Iris pigment epithelial cell (primary cell): ENCODE measurements at regions not wholly inside any gene's neighbourhood (a gene's known extent, or its start where the extent isn't known, plus 50 kb on each side); places are given as distances from the start of the nearest gene placed in this dataset.
"Not testable (repeated sequence)": the region's sequence is repeated elsewhere in the genome, so short reads cannot be mapped to it uniquely, and the experiment has no call there.

ENCODE experiments used
- DNase-seq: peaks from one replicate; pipeline ENCODE4 v3.0.0-alpha.2; 2011; ENCODE audit warnings: low read depth

DNA sequence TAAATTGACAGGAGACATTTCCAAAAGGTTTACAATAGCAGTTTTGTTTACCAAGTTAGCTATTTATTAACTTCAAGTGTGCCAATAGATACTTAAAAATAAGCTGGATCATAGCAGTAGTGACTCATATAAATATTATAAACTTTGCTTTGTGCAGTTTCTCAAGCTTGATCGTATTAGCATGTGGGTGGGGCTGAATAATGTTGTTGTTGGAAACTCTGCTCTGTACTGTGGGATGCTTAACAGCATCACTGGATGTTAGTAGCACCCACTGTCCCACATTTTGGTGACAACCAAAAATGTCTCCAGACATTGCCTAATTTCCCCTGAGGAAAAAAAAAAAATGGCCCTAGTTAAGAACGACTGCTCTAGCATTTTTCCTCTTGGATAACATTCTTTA, 855.2 kb upstream of the ADGRL3 start:
- no peak for DNase-seq

- DNase-seq: no peak
Measured at GRCh38 chr4:60345392-60345791, 854.7 kb upstream of the ADGRL3 start.

GRCh38 chr4:60359746-60360367, 840.3 kb upstream of the ADGRL3 start:
- DNase-seq: no peak

- no peak for DNase-seq
Measured at GRCh38 chr4:60365176-60365575, 835.0 kb upstream of the ADGRL3 start.

GRCh38 chr4:60366661-60367060, 833.5 kb upstream of the ADGRL3 start:
- DNase-seq: no peak

DNA sequence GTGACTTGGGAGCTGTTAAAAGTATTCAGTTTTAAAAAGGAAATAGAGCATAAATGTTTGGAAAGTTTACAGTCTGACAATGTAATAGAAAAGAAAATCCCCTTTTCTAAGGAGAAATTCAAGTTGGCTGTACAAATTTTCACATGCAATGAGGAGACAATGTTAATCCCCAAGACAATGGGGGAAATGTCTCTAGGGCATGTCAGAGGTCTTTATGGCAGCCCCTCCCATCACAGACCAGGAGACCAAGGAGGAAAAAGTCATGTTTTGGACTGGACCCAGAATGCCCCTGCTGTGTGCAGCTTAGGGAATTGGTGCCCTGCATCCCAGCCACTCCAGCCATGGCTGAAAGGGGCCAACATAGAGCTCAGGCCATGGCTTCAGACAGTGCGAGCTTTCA, 831.1 kb upstream of the ADGRL3 start:
- no peak for DNase-seq

GRCh38 chr4:60378010-60378409, 822.1 kb upstream of the ADGRL3 start:
- DNase-seq: no peak

- no peak for DNase-seq
Measured at GRCh38 chr4:60384516-60384915, 815.6 kb upstream of the ADGRL3 start.

DNA sequence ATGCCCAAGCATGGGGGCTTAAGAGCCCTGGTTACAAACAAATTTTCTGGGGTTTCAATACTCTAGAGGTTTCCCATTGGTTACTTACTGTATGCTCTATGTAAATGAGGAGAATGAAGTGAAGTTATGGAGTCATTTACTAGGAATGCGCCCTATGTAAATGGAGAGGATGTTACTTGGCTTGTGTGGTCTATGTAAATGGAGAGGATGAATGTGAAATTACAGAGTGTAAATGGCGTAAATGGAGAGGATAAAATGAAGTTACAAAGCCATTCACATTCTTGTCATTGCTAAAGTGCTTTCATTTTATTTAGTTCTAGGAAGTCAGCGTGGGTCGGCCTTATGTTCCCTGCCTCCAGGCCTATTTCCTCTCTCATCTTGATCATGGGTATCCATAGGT, 810.5 kb upstream of the ADGRL3 start:
- DNase-seq: no peak

DNA sequence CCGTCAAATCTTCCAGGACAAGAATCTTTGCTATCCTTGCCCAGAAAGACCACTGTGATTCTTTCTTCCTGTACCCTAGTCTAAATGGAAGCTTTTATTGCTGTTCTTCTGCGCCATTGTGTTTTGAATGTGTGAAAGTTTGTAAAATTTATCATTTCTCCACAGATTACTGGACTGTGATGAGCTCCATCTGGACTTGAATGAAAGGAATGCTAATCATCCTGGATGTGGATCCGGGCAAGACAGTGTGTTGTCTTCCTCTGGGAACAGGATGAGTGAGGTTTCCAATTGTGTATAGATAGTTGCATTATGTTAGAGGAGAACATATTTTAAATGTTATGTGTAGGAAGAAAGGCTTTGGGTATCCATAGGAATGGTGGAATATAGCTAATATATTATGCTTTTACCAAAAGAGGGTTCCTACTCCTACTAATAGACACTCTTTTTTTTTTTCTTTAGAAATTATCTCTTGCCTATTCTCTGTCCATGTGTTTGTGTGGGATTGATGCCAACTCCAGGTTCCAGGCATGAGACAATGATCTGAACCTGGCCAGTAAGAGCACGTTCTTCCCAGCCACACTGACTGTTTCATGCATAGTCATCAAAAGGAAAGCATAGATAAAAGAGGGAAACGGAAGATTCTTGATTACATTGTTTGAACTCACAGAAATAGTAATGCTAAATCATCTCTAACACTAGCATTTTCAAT, 803.6 kb upstream of the ADGRL3 start:
- no peak for DNase-seq

- no peak for DNase-seq
Measured at GRCh38 chr4:60400593-60400992, 799.5 kb upstream of the ADGRL3 start.

DNA sequence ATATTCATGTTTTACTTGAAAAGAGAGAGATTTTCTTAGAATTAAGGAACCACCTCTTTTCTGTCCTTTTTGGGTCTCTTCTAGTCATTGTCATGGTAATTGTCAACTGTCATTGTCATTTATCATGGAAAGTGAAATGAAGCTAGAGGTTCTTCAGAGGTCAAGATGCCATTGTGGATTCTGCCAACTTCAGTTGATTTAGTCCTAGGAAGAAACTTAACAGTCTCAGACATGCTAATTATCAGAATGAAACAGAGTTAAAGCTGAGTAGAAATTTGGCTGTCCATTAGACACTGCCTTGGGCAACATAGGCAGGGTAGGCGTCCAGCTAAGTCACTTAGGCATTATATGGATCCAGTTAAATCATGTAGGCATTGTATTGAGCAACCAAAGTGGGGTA, 796.1 kb upstream of the ADGRL3 start:
- DNase-seq: no peak

GRCh38 chr4:60422439-60422838, 777.7 kb upstream of the ADGRL3 start:
- no peak for DNase-seq

DNA sequence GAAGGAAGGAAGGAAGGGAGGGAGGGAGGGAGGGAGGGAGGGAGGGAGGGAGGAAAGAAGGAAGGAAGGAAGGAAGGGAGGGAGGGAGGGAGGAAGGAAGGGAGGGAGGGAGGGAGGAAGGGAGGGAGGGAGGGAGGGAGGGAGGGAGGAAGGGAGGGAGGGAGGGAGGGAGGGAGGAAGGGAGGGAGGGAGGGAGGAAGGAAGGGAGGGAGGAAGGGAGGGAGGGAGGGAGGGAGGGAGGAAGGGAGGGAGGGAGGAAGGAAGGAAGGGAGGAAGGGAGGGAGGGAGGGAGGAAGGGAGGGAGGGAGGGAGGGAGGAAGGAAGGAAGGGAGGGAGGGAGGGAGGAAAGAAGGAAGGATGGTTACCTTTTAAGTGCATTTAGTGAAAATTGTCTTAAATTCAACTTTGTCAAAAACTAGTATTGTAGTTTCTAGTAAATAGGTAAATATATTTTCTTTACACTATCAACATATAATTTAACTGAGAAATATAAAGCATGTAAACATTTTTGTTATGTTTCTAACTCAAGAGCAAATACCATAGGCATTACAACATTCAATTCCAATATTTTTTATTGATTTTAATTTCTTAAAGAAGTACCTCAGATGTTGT, 776.4 kb upstream of the ADGRL3 start:
- DNase-seq: not testable (repeated sequence)

DNA sequence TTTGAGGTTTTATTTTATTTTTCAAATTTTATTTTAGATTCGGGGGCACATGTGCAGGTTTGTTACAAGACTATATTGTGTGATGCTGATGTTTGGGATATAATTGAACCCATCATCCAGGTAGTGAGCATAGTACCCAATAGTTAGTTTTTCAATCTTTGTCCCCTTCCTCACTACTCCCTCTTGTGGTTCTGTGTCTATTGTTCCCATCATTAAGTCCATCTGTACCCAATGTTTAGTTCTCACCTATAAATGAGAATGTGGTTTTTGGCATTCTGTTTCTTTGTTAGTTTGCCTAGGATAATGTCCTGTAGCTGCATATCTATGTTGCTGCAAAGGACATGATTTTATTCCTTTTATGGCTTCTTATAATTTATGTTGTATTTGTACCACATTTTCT, 767.2 kb upstream of the ADGRL3 start:
- DNase-seq: no peak

- DNase-seq: no peak
Measured at GRCh38 chr4:60443068-60443467, 757.1 kb upstream of the ADGRL3 start.

DNA sequence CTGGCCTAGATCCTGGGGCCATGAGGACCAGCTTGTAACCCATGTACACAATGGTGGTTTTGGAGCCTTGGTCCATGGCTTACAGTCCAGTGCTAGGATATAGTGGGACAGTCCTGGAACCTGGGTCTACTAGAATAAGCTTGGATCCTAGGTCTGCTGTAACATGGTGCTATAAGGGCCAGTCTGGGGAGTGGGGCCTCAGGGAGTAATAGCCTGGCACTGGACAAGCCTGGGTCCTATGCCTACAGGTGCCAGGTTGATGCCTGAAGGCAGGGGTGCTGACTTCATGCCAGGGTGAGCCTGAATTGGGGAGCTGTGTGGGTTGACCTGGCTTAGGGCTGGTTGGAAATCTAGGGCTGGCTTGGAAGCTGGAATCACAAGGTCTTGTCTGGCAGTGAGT, 756.3 kb upstream of the ADGRL3 start:
- no peak for DNase-seq

GRCh38 chr4:60450054-60450453, 750.1 kb upstream of the ADGRL3 start:
- no peak for DNase-seq

- DNase-seq: no peak
Measured at GRCh38 chr4:60452266-60452665, 747.9 kb upstream of the ADGRL3 start.

- DNase-seq: no peak
Measured at GRCh38 chr4:60455380-60455779, 744.7 kb upstream of the ADGRL3 start.

DNA sequence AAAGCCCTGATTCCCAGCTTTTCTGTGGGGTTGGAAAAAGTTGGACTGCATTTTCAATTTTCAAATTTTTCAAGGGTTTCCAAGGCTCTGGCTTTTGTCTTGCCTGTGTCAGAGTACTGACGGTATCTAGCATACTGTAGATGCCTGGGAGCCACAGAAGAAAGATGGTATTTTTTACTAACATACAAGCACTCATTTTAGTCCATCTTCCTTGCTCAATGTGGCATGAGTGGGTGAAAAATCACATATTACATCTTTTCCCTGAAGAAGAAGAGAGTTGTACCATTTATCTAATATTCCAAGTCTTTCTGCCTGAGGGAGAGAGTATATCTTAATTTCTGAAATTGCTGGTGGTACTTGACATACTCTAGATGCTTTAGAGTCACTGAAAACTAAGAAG, 738.6 kb upstream of the ADGRL3 start:
- DNase-seq: no peak

GRCh38 chr4:60463857-60464502, 736.1 kb upstream of the ADGRL3 start:
- peak; percentile 4 for DNase-seq

DNA sequence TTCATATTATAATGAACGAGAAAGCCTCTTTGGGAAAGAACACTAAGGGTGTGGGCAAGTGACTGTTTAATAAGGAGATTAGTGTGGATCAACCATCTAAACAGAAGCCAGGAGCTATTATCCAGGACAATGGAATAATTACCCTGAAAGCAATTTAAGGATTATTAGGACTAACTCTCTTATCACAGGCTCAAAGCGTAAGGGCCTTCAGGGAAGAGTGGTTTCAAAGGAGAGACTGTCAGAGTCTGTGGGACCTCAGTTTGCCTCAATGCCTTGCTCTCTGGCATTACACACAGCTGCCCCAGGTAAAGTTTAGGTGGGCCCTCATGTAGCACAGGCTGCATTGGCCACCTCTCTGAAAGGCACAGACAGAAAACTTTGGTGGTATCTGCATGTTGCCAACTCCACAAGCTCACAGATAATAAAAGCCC, 717.2 kb upstream of the ADGRL3 start:
- DNase-seq: no peak
